Kasumi-1 (cell line): ENCODE measurements at regions not wholly inside any gene's neighbourhood (a gene's known extent, or its start where the extent isn't known, plus 50 kb on each side); places are given as distances from the start of the nearest gene placed in this dataset.
"Not testable (repeated sequence)": the region's sequence is repeated elsewhere in the genome, so short reads cannot be mapped to it uniquely, and the experiment has no call there.

Source experiments
- DNase-seq, 2 experiments: peaks; one replicate each; lab custom pipeline; 2025; lab: John Stamatoyannopoulos, UW

DNA sequence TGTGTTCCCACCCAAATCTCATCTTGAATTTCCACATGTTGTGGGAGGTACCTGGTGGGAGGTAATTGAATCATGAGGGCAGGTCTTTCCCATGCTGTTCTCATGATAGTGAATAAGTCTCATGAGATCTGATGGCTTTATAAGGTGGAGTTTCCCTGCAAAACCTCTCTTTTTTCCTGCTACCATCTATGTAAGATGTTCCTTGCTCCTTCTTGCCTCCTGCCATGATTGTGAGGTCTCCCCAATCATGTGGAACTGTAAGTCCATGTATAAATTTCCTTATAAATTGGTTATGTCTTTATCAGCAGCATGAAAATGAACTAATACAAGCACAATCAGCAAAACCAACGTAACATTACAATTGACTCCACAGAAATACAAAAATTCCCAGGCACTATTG is 814.8 kb upstream of the CITED2 start:
- DNase-seq = not testable (repeated sequence)

DNA sequence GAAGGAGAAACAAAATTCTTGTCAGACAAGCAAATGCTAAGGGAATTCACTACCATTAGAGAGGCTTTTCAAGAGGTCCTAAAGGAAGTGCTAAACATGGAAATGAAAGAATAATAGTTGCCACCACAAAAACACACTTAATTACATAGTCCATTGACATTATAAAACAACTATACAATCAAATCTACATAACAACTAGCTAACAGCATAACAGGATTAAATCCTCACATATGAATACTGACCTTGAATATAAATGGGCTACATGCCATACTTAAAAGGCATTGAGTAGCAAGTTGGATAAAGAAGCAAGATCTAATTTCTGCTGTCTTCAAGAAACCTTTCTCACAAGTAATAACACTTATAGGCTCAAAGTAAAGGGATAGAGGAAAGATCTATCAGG is 811.5 kb upstream of the CITED2 start:
- DNase-seq = no peak

DNA sequence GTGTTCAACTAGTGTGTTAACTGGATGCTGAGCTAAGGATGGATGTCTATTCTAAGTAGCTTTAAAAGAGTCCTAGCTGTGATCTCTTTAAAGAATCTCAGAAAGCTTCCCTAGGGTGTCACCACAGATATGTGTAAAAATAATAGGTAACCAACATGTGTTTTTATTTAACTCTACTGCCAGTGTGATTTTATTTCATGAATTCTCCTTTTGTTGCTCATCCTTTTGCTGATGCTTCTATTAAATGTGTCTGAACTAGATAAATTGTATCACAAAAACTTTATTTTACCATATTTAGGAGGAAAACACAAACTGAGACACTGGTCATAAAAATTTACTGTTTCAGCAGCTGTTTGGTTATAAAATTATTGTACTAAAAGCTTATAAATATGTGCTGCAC is 809.4 kb upstream of the CITED2 start:
- no peak for DNase-seq

DNA sequence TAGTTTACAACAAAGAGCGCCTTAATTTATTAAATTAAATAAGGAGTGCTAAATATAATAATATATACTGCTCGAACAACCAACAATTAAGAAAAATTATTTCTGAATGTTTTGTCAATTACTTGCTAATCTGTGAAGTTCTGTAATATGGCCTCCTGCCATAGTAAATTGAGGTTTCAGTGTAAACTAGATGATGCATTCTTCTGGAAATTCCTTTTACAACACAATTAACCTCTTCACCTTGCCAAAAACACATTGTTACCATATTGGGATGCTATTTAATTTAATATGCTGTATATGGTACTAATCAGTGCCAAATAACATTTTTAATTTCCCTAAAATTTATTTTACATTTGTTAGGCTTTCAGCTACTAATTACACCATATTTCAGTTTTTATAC is 808.4 kb upstream of the CITED2 start:
- no peak for DNase-seq

DNA sequence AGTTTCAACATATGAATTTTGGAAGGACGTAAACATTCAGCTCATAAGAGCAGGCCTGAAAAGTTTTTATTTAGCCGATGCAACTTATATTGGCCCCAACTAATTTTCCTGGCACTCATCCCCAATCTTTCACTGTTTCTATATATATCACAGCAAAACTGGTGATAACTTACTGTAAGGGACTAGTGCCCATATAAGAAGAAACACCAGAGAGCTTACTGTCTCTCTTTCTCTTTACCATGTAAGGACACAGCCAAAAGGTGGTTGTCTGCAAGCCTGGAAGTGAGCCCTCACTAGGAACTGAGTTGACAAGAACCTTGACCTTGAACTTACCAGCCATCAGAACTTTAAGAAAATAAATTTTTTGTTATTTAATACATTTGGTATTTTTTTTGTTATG is 807.4 kb upstream of the CITED2 start:
- no peak for DNase-seq

DNA sequence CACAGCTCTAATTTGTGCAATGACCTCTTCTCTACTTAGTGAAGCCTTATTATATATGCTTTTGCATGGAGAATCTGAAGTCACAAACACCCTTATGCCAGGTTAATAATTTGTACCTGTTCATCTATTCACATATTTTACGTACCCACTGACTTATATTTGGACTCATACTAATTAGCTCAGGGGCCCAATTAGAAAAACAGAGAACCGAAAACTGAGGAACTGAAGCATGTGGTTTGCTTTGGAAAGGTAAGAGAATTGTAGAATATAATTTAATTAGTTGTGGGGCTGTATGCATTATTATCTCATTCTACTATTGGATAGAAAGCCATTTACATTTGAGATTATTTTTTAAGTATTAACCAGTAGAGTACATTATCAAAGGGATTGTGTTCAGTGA is 805.9 kb upstream of the CITED2 start:
- no peak for DNase-seq

DNA sequence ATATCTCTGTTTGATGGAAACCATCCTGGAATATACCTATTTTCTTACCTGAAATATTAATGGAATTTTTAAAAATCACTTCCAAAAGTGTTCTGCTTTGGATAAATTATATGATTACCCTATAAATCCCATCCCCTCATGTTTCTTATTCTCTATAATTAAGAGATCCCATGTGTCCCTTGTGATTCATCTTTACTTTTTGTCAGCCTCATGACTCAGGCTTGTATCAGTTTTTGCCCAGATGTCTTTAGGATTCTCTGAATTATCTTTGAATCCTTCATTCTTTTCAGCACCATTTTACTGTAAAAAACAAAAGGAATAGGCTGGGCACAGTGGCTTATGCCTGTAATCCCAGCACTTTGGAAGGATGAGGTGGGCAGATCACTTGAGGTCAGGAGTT is 804.5 kb upstream of the CITED2 start:
- DNase-seq = no peak

DNA sequence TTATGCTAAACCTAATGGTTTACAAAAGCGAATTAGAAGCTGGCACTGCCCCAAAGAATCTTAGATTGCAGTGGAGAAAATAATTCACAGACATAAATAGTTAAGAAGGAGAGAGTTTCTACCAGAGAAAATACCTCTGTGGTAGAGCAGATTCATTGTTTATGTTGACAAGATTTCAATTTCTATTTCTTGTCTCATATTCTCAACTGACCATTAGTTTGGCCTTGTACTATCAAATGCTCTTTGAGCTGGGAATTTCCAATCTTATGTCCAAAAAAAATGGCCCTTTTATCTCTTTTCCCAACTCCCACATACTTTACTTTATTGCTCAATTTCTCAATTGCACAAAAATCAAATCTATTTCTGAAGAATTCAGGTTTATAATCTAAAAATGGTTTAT is 804.1 kb upstream of the CITED2 start:
- DNase-seq = no peak

DNA sequence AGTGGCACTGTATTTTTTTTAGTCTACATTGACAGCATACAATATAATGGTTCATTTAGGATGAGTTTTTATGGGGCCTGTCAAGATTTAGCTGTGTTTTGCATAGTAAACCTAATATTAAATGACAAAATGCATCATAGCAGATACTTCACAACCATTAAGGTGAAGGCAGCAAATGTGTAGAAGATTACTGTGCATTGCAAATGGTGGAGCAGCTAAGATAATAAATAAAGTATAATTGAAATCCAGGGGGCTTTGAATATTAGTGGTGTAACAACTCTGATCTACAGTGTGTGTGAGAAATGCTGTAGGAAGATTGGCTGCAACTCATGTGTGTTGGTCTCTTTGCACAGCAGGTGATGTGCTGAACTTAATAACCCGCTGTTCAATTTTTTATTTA is 801.9 kb upstream of the CITED2 start:
- DNase-seq = no peak

DNA sequence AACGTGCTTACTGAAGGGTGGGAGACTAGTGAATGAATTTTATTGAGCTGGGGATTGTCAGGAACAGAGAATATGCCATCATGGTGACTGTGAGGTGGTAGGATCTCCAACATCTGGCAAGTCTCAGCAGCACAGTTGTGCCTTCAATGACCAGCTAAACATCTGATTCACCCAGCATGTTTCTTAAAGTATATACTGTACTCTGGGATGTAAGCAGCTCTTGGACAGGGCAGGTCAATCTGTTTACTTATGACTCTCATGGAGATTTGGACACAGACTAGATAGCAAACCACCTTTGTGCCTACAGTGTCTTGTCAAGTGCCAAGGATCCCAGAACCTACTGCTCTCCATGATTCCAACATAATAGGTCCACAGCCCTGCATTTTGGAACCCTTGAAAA is 801.0 kb upstream of the CITED2 start:
- DNase-seq = no peak

DNA sequence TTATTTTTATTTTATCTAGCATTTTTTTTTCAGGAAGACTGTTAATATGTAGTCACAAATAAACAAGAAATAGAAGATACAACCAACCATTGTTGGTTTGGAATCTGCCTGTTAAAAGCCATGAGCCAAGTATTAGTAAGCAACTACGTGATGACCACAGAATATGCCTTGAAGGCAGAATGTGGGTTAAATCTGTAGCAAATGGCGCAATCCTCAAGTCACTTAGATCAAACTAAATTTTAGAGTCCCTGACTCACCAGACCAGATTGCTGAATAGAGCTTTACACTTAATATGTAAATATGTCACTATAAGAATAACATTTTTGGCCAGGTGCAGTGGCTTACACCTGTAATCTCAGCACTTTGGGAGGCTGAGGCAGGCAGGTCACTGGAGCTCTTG is 800.1 kb upstream of the CITED2 start:
- DNase-seq = no peak

DNA sequence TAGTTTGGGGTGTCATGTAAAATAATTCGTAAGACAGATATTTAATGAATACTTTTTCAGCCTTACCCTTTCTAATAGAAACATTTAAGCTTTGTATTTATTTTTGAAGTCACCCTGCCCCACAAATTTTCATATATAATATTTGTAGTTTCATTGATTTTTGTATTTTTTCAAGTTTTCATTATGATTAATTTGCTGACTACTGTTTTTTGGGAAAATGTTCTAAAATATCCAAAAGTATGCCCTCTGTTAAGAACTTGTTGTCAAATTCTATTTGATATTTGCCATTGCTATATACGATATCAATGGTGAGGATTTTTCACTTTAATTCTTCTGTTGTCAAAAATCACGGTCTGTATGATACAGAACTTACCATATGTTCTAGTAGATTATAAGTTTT is 793.9 kb upstream of the CITED2 start:
- no peak for DNase-seq

DNA sequence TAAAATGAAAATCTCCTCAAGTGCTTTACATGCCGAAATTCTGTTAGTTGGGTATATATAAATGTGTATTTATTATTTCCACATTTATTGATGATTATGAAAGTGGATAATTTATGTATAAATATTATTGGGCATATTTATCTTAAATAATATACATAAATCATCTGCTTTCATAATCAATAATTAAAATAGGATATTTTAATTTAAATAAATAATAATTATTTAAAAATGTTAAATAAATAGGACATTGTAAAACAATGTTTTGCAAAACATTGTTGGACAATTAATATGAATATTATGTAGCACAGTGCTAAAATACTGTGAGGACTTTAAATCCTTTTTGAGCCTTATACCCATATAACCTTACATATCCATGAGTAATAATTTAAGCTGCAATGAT is 786.5 kb upstream of the CITED2 start:
- DNase-seq = no peak

DNA sequence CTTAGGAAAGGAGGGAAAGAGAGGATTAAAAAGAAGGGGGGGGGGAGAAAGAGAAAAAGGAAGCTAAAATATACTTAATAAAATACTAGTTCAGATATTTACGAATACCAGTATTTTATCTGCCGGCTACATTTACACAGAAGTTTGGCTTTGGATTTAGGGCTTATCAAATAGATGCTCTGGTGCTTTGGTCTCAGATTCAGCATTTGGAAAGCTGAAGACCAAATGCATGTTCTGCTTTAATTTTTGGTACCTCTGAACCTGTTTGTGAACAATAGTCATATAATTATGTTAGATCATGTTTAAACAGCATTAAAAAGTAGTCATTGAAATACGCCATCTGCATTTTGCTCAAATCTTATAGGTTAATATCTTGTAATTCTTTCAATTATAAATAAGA is 786.0 kb upstream of the CITED2 start:
- DNase-seq = no peak

DNA sequence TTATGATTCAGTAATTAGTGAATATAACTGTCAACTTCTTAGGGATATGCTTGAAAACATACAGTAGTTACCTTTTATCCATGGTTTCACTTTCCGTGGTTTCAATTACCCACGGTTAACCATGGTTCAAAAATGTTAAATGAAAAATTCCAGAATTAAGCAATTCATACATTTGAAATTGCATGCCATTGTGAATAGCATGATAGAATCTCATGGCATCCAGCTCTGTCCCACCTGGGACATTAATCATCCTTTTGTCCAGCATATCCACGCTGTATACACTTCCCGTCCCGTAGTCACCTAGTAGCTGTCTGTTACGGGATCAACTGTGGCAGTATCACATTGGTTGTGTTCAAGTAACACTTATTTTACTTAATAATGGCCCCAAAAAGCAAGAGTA is 781.7 kb upstream of the CITED2 start:
- DNase-seq = no peak

DNA sequence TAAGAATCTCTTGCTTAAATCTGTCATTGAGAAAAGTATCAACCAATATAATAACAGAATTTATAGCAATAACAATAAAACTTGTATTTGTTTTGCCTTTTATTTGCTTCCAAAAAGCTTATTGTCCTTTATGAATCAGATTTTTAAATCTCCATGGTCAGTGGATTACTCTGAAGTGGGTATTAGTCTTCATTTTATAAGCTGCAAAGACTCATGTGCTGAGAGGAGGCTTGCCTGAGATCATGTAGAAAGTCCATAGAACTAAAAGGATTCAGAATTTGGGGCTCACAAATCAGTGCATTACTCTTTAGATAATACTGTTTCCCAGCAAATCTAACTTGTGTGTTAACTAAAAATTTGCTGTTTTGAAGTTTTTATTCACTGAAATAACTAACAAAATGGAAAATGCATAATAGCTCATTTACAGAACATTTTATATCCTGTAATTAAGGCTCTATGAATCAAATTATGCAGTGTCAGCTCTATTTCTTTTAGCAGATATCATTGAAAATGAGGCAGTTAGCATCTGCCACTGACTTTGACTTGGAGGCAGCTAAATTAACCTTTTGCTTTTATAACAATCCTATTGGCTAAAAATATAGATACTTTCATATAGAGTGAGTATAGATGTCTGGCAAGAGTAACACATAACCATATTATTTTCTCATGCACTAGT is 781.1 kb upstream of the CITED2 start:
- no peak for DNase-seq

DNA sequence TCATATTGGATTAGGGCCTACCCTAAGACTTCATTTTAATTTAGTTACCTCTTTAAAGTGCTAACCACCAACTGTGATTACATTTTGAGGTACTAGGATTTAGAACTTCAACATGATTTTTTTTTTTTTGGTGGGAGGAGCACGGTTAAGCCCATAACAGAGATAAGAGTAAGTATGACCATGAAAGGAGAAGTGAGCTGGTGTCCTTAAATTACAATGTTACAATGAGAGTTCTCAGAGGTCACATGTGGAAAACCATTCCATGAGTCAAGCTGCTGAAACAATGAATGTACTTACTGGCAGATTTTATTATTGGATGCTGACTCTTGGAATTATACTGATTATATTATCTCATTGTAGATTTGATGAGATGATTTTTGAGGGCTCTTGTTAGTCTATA is 779.3 kb upstream of the CITED2 start:
- no peak for DNase-seq

DNA sequence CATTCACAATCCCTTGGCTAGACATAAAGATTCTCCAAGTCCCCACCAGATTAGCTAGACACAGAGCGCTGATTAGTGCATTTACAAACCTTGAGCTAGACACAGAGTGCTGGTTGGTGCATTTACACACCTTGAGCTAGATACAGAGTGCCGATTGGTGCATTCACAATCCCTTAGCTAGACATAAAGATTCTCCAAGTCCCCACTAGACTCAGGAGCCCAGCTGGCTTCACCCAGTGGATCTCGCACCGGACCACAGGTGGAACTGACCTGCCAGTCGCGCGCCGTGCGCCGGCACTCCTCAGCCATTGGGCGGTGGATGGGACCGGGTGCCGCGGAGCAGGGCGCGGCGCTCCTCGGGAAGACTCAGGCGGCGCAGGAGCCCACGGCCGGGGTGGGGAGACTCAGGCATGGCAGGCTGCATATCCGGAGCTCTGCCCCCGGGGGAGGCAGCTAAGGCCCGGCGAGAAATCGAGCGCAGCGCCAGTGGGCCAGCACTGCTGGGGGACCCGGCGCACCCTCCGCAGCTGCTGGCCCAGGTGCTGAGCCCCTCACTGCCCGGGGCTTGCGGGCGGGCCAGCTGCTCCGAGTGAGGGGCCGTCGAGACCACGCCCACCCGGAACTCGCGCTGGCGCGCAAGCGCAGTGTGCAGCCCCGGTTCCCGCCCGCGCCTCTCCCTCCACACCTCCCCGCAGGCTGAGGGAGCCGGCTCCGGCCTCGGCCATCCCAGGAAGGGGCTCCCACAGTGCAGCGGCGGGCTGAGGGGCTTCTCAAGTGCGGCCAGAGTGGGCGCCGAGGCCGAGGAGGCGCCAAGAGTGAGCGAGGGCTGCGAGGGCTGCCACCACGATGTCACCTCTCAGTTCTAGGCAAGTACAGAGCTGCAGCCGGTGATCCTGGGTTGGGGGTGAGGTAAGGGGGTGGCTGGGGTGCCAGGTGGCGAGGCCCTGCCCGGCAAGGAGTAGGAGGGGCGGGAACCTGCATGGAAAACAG is 773.7 kb upstream of the CITED2 start:
- DNase-seq = not testable (repeated sequence)

DNA sequence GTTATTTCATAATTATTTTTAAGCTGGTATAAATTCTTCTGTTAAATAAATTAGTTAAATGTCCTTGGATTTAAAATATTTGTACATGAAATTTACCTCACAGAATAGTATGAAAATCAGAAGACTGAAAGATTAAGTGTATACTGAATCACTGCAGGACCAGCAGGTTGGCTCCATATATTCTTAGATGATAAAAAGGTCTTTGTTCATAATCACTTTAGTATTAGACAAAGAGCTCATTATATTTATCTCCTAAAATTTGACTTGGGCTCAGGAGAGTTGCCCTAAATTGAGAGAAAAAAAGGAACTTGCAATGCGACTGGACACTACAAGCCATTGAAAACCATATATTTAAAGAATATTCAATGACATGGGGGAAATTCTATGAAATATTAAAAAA is 766.4 kb upstream of the CITED2 start:
- no peak for DNase-seq

DNA sequence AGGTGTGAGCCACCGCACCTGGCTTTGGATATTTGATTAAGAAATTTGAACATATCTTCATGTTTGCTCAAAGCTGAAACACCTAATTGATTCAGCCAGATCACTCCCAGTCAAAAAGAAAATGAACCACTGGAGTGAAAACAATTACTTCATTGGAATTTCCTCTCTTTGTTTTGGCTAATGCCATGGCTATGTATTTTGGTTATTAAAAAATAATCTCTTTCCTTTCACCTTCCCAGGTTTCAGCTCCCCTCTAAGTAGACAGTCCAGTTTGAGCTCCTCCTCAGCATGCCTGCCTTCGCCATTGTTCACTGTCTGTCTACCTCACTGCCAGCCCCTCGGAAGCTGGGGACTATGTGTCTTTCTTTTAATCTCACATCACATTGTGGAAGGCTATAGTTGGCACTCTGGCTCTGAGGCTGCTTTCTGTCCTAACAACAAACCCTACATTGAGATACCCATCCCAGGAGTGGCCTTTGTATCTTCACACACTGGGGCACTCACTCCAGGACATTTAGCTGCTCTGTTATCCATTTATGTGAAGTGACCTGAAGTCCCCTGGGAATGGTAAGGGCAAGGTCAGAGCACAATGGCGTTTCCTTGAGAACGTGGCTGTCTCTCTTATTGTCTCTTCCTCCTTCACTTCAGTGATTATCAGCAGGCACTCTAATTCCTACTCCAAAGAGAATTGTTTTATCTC is 764.0 kb upstream of the CITED2 start:
- DNase-seq = no peak

DNA sequence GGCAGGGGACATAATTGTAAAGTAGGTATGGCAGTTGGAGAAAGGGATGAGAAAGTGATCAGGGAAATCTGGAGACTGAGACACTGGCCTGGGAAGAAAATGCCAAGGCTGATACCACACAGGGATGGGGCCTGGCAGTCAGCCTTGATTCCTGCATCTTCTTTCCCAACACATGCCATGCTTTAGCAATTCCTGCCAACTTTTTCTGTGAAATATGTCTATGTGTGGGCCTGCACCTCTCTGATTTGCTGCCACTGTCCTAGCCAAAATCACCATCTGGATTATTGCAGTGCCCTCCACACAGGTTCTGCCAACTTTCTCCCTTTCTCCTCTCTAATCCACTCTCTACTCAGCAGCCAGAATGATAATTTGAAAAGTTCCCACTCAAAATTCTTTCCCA is 759.8 kb upstream of the CITED2 start:
- DNase-seq = no peak

DNA sequence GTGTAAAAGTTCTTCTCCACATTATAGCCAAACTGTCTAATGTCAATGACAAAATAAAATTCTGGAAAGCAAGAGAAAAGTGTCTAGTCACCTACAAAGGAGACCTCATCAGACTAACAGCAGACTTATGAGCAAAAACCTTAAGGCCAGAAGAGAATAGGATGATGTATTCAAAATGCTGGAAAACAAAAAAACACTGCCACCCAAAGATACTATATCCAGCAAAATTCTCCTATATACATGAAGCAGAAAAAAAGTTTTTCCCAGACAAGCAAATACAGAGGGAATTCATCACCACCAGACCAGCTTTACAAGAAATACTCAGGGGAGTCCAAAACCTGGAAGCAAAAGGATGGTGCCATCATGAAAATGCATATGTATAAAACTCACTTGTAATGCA is 755.6 kb upstream of the CITED2 start:
- DNase-seq = no peak

DNA sequence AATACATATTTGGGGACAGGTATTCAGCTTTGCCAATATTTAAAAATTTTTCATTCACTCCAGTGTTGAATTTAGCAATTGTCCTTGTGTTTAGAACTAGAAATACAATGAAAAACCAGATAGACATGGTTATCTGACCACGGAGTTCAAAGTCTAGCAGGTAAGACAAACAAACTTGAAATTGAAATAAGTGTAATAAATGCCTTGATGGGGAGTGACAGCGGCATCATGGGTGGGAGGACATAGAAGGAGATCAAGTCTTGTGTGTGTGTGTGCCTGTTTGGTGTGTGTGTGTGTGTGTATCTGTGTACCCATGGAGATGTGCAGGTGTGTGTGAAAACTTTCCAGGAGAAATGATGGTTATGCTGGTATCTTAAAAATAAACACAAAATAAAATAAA is 750.0 kb upstream of the CITED2 start:
- DNase-seq = no peak
